ENCODE measurements at regions not wholly inside any gene's neighbourhood (a gene's known extent, or its start where the extent isn't known, plus 50 kb on each side); places are given as distances from the start of the nearest gene placed in this dataset.

DNA sequence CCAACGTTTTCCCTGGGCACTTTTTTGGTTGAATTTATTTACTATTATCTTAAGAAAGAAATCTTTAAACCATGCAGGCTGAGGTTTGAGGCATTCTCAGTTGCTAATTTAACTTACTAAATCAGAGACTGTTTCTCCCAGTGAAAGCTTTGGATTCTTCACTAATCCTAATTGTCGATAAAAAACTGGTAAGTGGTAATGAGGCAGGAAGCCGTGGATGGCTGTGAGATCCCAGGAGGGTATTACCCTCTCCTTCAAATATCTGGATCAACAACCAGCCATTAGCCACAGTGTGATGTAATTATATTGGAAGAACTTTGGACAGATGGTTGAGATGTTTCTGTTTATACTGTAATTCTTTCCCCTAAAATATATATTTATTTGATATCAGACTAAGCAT, 485.0 kb downstream of the DISC1 start:
- ATAC-seq, result no peak
- TF ChIP-seq ARNTL (CRISPR knock-in tag; IDR thresholded peaks at IDR 0.05; ENCODE audit: borderline replicate concordance, low read depth) (no peak), ZNF70 (CRISPR knock-in tag; IDR thresholded peaks at IDR 0.05) (no peak), ZFP30 (CRISPR knock-in tag; IDR thresholded peaks at IDR 0.05) (no peak), TCF4 (CRISPR knock-in tag; IDR thresholded peaks at IDR 0.05; ENCODE audit: borderline replicate concordance) (no peak), ZFP3 (CRISPR knock-in tag; IDR thresholded peaks at IDR 0.05) (no peak), ZNF565 (CRISPR knock-in tag; conservative IDR thresholded peaks at IDR 0.05; ENCODE audit: low read depth) (no peak), ESRRG (CRISPR knock-in tag; IDR thresholded peaks at IDR 0.05) (no peak)
- TF ChIP-seq, protein P1, sequence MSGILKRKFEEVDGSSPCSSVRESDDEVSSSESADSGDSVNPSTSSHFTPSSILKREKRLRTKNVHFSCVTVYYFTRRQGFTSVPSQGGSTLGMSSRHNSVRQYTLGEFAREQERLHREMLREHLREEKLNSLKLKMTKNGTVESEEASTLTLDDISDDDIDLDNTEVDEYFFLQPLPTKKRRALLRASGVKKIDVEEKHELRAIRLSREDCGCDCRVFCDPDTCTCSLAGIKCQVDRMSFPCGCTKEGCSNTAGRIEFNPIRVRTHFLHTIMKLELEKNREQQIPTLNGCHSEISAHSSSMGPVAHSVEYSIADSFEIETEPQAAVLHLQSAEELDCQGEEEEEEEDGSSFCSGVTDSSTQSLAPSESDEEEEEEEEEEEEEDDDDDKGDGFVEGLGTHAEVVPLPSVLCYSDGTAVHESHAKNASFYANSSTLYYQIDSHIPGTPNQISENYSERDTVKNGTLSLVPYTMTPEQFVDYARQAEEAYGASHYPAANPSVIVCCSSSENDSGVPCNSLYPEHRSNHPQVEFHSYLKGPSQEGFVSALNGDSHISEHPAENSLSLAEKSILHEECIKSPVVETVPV (CRISPR knock-in tag; IDR thresholded peaks at IDR 0.05), result no peak
- TF ChIP-seq, protein P2, sequence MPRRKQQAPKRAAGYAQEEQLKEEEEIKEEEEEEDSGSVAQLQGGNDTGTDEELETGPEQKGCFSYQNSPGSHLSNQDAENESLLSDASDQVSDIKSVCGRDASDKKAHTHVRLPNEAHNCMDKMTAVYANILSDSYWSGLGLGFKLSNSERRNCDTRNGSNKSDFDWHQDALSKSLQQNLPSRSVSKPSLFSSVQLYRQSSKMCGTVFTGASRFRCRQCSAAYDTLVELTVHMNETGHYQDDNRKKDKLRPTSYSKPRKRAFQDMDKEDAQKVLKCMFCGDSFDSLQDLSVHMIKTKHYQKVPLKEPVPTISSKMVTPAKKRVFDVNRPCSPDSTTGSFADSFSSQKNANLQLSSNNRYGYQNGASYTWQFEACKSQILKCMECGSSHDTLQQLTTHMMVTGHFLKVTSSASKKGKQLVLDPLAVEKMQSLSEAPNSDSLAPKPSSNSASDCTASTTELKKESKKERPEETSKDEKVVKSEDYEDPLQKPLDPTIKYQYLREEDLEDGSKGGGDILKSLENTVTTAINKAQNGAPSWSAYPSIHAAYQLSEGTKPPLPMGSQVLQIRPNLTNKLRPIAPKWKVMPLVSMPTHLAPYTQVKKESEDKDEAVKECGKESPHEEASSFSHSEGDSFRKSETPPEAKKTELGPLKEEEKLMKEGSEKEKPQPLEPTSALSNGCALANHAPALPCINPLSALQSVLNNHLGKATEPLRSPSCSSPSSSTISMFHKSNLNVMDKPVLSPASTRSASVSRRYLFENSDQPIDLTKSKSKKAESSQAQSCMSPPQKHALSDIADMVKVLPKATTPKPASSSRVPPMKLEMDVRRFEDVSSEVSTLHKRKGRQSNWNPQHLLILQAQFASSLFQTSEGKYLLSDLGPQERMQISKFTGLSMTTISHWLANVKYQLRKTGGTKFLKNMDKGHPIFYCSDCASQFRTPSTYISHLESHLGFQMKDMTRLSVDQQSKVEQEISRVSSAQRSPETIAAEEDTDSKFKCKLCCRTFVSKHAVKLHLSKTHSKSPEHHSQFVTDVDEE (CRISPR knock-in tag; IDR thresholded peaks at IDR 0.05), result no peak

DNA sequence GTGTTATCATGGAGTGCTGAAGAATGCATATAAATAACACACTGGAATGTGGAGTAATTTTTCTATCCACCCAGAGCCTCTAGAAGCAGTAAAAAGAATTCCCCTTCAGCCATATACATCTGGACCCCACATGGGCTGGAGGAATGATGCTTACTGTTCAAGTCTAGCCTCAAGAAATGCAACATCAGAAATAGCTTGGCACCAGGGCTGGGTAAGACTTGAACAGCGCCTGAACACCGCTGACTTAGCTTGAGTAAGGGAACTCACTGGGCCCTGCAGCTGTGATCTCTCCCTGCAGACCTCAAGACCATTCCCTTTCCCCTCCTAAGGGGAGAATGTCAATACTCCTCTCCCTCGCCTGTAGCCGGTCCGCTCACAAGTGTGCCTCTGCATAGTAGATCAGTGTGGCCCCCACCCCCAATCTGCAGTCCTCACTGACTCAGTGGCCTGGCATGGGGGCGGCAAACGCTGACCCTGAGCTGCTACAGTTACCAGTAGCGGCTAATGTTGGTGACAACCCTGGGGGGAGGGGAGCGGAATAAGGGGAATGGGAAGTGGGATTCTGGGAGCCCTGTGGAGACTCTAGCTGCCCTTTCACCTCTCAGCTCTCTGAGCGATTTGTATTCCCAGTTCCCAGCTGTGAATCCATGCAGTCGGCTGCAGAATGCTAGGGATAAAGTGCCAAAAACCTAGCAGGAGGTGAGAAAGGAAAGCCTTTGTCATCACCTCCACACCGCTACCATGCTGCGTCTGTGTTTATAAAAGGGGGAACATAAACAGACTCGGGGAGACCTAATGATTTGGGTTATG, 483.9 kb downstream of the DISC1 start:
- TF ChIP-seq ZNF8 (CRISPR knock-in tag; IDR thresholded peaks at IDR 0.05) (no peak), ZC3H10 (CRISPR knock-in tag; IDR thresholded peaks at IDR 0.05) (no peak), ISL1 (CRISPR knock-in tag; IDR thresholded peaks at IDR 0.05) (no peak), PPARA (CRISPR knock-in tag; IDR thresholded peaks at IDR 0.05; ENCODE audit: borderline replicate concordance) (no peak), SNAI2 (CRISPR knock-in tag; IDR thresholded peaks at IDR 0.05) (no peak), GLIS3 (CRISPR knock-in tag; IDR thresholded peaks at IDR 0.05) (no peak), ESRRG (CRISPR knock-in tag; IDR thresholded peaks at IDR 0.05) (no peak), RARB (CRISPR knock-in tag; IDR thresholded peaks at IDR 0.05) (no peak), ZNF70 (CRISPR knock-in tag; IDR thresholded peaks at IDR 0.05) (no peak), ZNF565 (CRISPR knock-in tag; conservative IDR thresholded peaks at IDR 0.05; ENCODE audit: low read depth) (no peak), ZFP3 (CRISPR knock-in tag; IDR thresholded peaks at IDR 0.05) (no peak), CSDC2 (CRISPR knock-in tag; IDR thresholded peaks at IDR 0.05) (no peak)
- TF ChIP-seq, protein P2 (CRISPR knock-in tag; IDR thresholded peaks at IDR 0.05), result no peak
- TF ChIP-seq, protein P3, sequence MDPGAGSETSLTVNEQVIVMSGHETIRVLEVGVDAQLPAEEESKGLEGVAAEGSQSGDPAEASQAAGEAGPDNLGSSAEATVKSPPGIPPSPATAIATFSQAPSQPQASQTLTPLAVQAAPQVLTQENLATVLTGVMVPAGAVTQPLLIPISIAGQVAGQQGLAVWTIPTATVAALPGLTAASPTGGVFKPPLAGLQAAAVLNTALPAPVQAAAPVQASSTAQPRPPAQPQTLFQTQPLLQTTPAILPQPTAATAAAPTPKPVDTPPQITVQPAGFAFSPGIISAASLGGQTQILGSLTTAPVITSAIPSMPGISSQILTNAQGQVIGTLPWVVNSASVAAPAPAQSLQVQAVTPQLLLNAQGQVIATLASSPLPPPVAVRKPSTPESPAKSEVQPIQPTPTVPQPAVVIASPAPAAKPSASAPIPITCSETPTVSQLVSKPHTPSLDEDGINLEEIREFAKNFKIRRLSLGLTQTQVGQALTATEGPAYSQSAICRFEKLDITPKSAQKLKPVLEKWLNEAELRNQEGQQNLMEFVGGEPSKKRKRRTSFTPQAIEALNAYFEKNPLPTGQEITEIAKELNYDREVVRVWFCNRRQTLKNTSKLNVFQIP (CRISPR knock-in tag; IDR thresholded peaks at IDR 0.05; ENCODE audit: borderline replicate concordance, low read depth), result no peak
- TF ChIP-seq, protein P1 (CRISPR knock-in tag; IDR thresholded peaks at IDR 0.05), result no peak
- peak; percentile 81 for ATAC-seq

DNA sequence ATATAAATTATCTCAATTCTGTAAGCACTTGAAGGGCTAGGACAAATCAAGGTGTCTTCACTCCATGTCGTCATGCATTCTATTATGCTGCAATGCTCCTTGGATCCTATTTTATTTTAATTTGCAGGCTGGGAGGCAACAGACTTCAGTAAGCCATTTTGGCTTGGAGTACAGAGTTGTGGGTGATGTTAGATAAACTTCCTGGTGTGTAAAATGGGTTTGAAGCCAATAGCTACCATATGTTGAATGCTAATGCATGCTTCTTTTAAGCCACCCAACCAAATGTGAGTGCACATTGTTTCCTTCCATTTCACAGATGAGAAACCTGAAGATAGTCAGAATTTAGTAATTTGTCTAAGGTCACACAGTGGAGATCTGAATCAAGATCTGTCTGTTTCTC, 482.8 kb downstream of the DISC1 start:
- ATAC-seq, result no peak
- TF ChIP-seq TCF4 (CRISPR knock-in tag; IDR thresholded peaks at IDR 0.05; ENCODE audit: borderline replicate concordance) (no peak), ZNF565 (CRISPR knock-in tag; conservative IDR thresholded peaks at IDR 0.05; ENCODE audit: low read depth) (no peak), ISL1 (CRISPR knock-in tag; IDR thresholded peaks at IDR 0.05) (no peak), CSDC2 (CRISPR knock-in tag; IDR thresholded peaks at IDR 0.05) (no peak), ZNF8 (CRISPR knock-in tag; IDR thresholded peaks at IDR 0.05) (no peak), ESRRG (CRISPR knock-in tag; IDR thresholded peaks at IDR 0.05) (no peak), TOX (CRISPR knock-in tag; IDR thresholded peaks at IDR 0.05; ENCODE audit: borderline replicate concordance) (no peak), OSR1 (CRISPR knock-in tag; IDR thresholded peaks at IDR 0.05) (no peak), RARB (CRISPR knock-in tag; IDR thresholded peaks at IDR 0.05) (no peak)
- TF ChIP-seq, protein P1 (CRISPR knock-in tag; IDR thresholded peaks at IDR 0.05), result no peak
- TF ChIP-seq, protein P3 (CRISPR knock-in tag; IDR thresholded peaks at IDR 0.05; ENCODE audit: borderline replicate concordance, low read depth), result no peak
